ENCODE measurements at regions not wholly inside any gene's neighbourhood (a gene's known extent, or its start where the extent isn't known, plus 50 kb on each side); places are given as distances from the start of the nearest gene placed in this dataset.
"Not testable (repeated sequence)": the region's sequence is repeated elsewhere in the genome, so short reads cannot be mapped to it uniquely, and the experiment has no call there.

GRCh38 chr4:128649161-128649560 is 160.3 kb upstream of the JADE1 start:
- DNase-seq (ENCODE audit: low read depth, low spot score) = no peak

DNA sequence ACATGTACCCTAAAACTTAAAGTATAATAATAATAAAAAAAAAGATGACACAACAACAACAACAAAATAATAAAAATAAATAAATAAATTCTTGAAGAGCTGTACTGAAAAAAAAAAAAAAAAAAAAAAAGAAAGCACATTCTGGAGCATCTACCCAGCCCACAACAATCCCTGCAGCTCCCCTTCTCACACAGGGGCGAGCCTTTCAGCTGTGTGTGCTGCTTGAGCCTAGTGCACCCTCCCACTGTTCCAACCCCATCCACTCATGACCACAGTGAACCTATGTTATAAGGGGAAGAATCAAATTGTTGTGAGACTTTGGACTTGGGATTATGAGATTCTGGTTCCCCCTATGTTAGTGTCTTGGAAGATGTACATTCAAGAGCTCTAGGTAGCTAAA is 161.5 kb upstream of the JADE1 start:
- DNase-seq (ENCODE audit: low read depth, low spot score) = no peak

DNA sequence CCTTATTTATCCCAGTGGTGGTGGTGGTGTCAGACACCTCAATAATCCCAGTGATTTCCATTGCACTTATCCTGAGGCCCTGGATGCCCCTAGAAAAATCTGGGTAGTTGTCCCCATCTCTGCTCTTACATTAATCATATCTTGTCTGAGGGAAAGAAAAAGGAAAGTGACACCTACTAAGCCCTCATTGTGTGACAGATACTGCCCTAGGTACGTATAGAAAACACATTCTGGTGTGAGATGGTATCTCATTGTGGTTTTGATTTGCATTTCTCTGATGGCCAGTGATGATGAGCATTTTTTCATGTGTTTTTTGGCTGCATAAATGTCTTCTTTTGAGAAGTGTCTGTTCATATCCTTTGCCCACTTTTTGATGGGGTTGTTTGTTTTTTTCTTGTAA is 162.6 kb upstream of the JADE1 start:
- DNase-seq (ENCODE audit: low read depth, low spot score) = not testable (repeated sequence)

DNA sequence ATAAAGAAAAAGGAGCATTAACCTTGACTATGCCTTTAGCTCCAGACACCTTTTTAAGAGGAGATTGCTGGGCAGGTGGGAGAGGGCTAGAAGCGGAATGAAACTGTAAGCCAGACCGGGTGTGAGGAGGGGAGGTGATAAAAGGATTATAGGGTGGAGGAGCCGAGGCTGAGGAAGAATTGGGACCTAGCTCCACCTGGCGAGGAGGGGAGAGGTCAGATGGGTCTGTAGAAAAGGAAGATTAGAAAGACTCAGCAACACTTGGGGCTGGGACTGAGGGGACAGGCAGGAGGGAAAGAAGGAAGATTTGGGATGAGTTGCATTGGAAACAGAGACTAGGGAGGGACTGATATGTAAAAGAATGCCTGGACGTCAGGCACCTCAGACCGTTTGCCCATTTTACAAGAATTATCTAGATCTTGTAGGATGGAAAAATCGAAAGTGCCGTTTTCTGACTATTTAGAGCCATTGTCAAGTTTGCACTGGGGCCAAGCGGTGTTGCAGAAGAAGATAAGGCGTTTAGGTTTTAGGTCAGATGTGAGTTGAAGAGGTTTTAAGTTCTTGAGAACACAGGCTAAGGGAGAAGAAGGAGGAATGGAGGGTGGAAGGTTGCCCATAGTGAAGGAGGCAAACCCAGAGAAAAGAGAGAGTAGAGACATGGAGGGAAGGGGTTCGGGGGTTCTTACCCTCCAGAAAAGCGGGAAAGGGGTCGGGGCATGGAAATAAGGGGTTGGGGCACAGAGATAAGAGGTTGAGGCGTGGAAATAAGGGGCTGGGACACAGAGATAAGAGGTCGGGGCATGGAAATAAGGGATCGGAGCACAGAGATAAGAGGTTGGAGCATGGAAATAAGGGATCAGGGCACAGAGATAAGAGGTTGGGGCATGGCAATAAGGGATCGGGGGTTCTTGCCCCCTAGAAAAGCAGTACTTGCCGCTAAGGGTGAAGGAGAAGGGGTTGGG is 164.5 kb upstream of the JADE1 start:
- not testable (repeated sequence) for DNase-seq (ENCODE audit: low read depth, low spot score)

DNA sequence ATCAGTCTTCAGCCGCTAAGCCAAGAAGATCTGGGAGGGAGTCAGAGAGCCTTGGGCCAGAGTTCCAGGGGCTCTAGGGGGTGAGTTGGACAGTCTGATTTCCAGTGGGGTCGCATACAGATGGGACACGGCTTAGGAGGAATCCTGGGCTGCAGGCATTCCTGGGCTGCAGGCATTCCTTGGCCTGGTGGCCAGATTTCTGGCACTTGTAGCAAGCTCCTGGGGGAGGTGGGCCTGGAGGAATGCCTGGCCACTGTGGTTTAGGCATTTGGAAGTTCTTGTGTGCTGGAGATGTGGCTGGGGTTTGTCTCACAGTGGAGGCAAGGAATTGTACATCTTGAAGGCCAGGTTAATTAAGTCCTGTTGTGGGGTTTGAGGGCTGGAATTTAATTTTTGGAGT is 165.4 kb upstream of the JADE1 start:
- not testable (repeated sequence) for DNase-seq (ENCODE audit: low read depth, low spot score)

- DNase-seq (ENCODE audit: low read depth, low spot score) = not testable (repeated sequence)
These were observed 167.9 kb upstream of the JADE1 start for GRCh38 chr4:128641566-128641965.

GRCh38 chr4:128639541-128640270 is 169.8 kb upstream of the JADE1 start:
- no peak for DNase-seq (ENCODE audit: low read depth, low spot score)

GRCh38 chr4:128636906-128637305 is 172.6 kb upstream of the JADE1 start:
- DNase-seq (ENCODE audit: low read depth, low spot score) = no peak

DNA sequence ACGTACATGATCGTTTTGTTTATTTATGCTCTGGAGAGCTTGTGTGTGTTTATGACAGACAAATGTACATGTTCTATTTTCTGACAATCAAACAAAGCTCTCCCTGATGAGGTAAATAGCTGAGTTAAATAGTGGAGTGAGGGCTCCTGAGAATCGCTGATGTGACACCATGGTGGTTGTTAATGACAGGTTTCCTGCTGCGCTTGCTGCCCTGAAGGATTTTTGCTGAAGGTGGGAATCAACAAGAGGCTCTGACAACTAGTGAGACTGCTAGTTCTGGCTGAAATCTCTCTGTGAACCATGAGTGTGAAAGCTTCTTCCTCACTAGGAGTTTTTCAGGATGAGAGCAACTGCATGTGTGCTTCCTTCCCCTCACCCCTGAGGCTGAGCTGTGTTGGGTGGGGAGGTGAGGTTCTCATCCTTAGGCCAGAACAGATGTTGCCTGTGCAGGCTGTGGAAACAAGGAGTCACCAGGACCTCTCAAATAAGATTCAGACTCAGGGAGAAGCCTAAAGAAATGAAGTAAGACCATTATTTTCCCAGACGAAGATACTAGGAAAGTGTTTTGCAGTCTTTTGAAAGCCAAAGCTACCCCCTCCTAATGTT is 173.4 kb upstream of the JADE1 start:
- DNase-seq (ENCODE audit: low read depth, low spot score) = no peak

GRCh38 chr4:128635141-128635954 is 174.2 kb upstream of the JADE1 start:
- no peak for DNase-seq (ENCODE audit: low read depth, low spot score)

DNA sequence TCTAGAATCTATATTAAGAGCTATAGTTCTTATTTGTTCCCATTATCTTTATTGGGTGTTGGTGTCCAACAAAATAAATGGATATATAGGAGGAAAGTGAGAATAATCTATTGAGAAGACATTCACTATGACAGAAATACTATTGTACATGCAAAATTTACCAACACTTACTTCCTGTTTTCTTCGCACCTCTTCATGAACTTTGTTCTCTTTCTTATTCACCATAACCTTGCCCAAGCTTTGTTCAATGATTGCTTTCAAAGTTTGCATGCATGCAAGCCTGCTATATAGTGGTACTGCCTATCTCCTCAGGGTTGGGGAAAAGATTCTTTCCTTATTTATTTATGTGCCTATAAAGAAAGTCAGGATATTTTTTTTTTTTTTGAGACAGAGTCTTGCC is 176.4 kb upstream of the JADE1 start:
- DNase-seq (ENCODE audit: low read depth, low spot score) = no peak

GRCh38 chr4:128630871-128631270 is 178.6 kb upstream of the JADE1 start:
- DNase-seq (ENCODE audit: low read depth, low spot score) = no peak

DNA sequence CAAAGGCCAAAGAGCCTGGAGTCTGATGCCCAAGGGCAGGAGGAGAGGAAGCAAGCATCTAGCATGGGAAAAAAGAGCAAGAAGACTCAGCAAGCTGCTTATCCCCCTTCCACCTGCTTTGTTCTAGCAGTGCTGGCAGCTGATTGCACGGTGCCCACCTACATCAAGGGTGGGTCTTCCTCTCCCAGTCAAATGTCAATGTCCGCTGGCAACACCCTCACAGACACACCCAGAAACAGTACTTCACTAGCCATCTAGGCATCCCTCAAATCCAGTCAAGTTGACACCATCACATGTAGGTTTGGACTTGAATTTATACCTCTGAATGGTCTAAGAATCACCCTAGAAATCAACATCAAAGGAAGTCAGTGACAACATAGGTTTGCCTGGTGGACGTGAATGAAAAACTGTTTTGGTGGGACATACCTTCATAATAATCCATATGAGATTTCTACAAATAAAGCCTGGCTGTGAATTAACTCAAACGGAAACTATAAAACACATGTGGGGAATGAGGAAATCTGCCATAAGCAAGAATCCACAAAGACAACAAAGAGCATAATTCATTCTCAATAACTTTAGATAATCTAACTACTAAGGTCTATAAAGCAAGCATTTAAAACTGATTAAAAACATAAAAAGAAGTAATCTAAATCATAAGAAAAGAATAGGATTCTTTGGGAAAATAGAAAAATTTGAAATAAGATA is 185.8 kb upstream of the JADE1 start:
- DNase-seq (ENCODE audit: low read depth, low spot score) = no peak

- DNase-seq (ENCODE audit: low read depth, low spot score) = not testable (repeated sequence)
These were observed 189.1 kb upstream of the JADE1 start for GRCh38 chr4:128620279-128620965.

DNA sequence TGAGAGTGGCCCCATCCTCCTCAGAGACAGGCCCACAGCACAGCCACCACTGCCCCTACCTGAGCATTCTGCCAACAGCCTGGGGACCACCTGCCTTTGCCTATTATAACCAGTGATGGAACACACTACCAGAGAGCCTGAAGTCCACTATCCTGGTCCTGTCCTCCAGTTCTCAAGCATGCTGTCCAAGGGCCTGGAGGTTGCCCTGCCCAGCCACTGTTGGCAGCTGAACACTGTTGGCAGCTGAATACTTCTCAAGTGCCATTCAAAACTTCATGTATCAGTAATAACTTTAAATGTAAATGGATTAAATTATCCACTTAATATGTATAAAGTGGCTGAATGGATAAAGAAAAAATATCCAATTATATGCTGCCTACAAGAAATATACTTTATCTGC is 194.3 kb upstream of the JADE1 start:
- DNase-seq (ENCODE audit: low read depth, low spot score) = no peak

GRCh38 chr4:128608006-128608405 is 201.5 kb upstream of the JADE1 start:
- no peak for DNase-seq (ENCODE audit: low read depth, low spot score)

DNA sequence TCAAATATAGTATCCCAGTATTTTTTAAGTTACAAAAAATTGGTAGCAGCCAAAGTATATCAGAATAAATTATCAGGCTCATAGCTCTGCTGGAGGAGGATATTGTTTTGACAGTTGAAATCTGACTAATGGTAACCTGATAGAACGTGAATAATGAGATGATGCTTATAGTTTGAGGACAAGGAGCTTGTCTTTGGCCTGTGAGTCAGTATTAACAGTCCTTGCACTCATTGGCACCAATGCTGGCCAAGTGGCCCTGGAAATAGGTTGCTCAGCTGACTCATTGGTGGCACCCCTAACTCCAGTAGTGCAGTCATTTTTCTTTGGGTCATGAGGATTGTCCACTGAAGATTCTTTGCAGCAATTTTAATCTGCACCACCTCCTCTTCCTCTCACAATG is 203.3 kb upstream of the JADE1 start:
- no peak for DNase-seq (ENCODE audit: low read depth, low spot score)

- no peak for DNase-seq (ENCODE audit: low read depth, low spot score)
These were observed 204.7 kb upstream of the JADE1 start for GRCh38 chr4:128604840-128605239.

- no peak for DNase-seq (ENCODE audit: low read depth, low spot score)
These were observed 205.3 kb upstream of the JADE1 start for GRCh38 chr4:128604204-128604603.

DNA sequence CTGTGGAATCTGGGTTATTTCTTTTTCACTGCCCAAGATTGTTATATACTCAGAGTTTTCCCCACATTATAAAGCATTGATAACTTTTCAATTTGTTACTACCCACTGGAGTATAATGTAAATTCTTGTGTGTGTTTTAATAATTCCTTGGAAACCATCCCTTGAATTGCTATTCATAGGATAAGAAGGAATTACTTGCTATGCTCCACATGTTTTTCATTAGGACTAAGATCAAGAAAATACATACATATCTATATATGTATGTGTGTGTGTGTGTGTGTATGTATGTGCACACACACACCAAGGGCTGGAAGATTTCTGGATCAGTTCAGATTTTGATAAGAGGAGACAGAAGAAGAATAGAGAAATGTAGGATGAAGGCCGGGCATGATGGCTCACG is 206.4 kb upstream of the JADE1 start:
- DNase-seq (ENCODE audit: low read depth, low spot score) = no peak
